Amniotic epithelial cell (primary cell): ENCODE measurements at regions not wholly inside any gene's neighbourhood (a gene's known extent, or its start where the extent isn't known, plus 50 kb on each side); places are given as distances from the start of the nearest gene placed in this dataset.

ENCODE experiments used
- DNase-seq: peaks from one replicate; pipeline ENCODE4 v3.0.0-alpha.2; 2010; ENCODE audit warnings: low read depth

DNA sequence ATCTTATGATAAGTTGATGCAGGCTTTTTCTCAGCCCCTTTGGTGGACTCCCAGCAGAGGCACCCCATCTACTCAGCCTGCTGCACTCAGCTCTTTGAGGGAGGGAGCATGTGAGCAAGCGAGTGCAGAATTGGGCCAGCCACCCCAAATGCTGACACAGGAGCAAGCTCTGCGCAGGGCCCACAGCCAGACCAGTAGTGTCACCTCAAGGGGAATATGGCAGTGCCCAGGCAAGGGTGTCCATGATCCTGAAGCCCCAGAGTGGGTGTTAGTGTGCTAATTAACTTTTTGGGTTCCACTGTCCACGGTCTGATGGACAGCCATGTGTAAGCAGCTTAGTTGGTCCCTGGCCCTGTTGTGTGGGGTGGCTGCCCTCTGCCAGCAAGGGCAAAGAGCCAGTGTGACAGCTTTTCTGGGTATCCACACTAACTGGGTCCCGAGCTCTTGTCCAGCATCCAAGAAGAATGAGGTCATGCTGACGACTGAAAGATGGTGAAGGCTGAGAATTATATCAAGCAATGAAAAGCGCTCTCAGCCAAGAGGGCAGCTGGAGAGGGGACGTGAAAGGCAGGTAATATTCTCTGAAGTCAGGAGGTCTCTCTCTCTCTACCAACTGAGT, 898.3 kb upstream of the PCDH9 start:
- no peak for DNase-seq

DNA sequence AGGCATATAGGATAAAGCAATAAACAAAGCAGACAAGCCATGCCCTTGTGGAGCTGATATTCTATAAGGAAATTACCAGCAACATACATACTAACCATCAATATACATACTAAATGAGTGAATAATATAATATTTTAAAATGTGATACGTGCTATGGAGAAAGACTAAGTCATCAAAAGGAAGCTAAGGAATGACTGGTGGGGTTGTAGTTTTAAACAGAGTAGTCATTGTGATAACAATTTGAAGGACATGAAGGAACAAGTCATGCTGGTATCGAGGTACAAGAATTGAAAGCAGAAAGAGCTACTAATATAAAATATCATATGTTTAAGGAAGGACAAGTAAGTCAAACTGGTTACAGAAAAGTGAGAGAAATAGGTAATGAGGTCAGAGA, 894.9 kb upstream of the PCDH9 start:
- DNase-seq: no peak

- DNase-seq: no peak
Measured at GRCh38 chr13:68124437-68125086, 894.4 kb upstream of the PCDH9 start.

- DNase-seq: no peak
Measured at GRCh38 chr13:68110178-68110768, 880.1 kb upstream of the PCDH9 start.

GRCh38 chr13:68107667-68108066, 877.5 kb upstream of the PCDH9 start:
- DNase-seq: no peak

GRCh38 chr13:68099631-68100030, 869.5 kb upstream of the PCDH9 start:
- peak; percentile 44 for DNase-seq

DNA sequence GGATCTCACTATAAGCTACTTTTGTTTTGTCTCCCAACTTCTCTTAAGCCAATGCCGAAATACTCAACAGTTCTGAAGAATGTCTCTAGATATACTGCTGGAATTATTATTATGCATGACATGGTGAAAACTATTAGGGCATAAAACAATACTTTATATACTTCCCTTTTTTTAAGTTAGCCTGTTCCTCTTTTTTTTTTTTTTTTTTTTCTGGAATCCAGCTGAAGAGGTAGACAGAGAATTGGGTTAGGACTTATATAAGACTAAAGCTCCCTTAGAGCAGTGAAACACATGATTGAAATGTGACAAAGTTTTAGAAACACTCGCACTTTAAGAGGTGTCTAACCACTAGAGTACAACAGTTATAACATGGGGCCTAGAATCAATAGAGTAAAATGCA, 850.9 kb upstream of the PCDH9 start:
- no peak for DNase-seq

- DNase-seq: no peak
Measured at GRCh38 chr13:68078874-68079273, 848.7 kb upstream of the PCDH9 start.

DNA sequence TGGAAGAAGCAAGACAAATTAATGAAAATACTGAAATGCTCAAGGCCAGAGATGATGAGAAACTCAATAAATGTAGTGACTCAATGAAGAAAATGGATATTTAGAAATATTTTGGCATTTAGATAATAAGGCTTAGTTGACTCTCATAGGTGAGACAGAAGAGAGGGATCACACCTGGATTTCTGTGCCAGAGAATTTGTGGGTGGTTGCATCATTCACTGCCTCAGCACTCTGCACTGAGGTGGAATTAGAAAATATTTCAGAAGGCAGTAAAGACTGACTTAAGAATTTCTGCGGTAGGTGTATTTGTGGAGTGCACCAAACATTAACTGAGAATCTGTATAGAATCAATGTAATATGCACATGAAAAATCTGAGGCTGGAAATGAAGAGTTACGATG, 848.3 kb upstream of the PCDH9 start:
- no peak for DNase-seq

DNA sequence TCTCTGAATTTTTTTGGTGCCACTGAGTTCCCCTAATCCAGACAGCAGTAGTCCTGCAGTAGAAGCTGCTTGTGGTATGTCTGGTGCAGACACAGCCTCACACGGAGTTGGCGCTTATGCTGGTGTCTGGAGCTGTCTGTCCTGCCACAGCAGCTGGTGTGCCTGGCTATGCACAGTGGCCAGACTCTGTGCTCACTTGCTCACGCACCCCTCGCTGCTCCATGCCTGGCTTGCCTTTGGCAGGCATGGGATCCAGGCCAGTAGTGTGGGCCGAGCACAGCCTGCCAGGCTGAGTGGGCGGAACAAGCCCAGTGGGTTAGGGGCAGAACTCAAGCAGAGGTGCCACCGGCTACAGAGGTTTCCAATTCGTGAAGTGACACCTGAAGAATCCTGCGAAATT, 845.9 kb upstream of the PCDH9 start:
- no peak for DNase-seq

DNA sequence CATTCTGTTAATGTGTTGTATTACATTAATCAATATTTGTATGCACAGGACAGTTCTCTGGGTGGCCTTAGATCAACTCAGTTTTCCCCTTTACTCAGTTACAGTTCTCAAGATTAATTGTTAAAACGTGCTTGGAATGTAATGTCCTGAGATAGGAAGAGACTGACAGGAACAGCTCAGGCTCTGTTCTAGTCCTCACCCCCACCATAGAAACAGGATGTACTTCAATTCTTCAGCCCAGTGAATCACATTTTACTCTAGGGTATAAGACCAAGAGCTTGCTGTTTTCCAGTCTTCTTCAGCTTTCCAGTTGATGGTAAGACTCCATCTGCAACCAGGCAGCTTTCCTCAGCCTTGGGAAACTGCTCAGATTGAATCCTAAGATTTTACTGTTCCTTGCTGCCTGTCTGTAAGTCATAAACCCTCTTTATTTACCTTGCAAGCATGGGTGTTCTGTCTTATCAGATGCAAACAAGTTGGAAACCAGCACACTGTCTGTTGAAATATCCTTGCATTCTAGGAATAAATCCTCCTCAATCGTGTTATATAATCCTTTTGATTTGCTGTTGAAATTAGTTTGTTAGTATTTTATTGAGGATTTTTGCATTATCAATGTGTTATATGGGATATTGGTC, 836.9 kb upstream of the PCDH9 start:
- DNase-seq: no peak

- DNase-seq: no peak
Measured at GRCh38 chr13:68064001-68064770, 834.0 kb upstream of the PCDH9 start.

DNA sequence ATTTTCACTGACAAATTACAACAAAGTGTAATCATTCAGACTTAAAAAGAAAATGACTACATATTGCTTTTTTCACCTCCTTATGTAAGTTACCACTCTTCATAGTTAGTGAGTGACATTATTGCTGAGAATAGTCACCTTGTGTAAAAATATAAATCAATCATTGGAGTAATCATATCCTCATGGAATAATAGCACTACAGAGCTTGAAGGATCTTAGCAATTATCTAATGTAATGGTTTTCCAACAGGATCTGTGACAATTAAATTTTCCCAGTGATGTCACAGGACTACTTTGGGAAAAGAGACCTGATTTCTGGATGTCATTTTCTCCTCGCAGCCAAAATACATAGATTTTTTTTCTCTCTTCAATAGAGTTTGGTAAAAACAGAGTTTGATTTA, 833.0 kb upstream of the PCDH9 start:
- DNase-seq: no peak

GRCh38 chr13:68057836-68058235, 827.7 kb upstream of the PCDH9 start:
- no peak for DNase-seq

DNA sequence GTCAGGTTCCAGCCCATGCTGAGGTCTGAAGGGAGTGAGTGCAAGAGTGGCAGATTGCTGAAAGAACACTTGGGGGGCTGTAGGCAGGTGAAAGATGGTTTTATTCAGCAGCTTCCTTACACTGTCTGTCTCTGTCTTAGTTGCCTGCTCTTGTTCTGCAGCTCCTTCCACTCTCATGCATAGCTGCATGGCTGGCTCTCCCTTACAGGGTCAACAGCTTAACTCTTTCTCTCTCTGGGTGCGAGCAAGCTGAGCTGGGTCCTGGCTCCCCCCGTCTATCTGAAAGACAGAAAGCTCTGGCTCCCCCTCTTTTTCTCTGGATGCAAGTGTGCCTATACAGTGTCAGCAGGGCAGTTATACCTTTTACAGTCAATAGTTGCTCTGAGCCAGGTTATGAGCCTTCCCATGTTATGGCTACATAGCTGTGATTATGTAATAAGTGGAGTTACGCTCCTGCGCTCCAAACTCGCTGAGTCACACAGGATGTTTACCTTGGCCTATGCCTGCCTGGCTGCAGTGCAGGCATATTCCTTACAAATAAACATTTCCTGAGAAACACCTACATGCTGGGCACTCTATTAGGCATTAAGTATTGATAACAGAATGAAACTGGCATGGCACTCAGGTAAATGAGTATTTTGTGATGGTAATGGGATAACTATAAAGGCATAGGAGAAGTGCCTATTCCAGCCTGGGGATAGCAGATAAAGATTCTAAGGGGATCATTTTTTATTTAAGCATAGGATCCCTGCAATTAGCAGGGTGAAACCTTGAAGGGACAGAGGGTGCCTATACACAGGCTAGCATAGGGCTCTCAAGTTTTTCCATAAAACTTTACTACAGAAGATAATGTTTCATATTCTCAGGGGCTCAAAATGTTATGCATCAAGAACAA, 826.9 kb upstream of the PCDH9 start:
- DNase-seq: peak; percentile 23

- DNase-seq: no peak
Measured at GRCh38 chr13:68051910-68052309, 821.8 kb upstream of the PCDH9 start.

DNA sequence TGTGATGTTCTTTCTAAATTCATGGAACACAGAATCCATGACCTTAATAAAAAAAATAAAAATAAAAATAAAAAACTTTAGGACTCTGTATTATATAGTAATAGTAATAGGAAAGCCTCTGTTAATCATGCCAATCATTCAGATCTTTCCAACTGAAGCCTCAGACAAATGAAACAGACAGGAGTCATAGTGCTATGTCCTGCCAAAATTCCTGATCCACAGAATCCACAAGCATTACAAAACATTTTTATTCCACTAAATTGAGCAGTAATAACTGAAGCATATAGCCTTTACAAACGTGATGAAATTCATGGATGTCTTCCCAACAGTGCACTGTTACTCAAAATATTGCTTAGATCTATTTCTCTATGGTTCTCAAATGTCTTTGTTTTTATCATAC, 820.6 kb upstream of the PCDH9 start:
- DNase-seq: no peak

DNA sequence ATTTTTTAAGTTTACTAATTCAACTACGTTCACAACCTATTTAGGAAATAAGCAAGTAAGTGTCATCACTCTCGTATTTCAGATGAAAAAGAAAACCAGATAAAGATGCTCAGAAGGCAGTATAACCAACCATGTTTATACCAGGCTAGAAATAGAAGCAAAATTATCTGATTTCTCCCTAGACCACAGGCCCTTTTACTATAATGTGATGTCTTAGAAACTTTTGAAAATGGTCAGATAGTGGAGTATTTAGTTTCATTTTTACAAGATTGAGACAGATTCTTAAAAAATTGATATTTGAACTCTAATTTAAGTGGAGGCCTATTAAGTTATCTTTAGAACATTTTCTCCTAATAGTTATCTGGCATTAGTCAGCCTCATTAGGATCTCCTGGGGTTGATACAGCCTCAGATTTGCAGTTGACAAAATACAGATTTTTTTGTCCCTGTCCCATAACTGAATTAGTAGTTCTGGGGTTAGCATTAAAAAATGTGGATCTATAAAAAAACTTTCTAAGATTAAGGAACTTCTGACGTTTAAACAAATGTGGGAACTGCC, 818.7 kb upstream of the PCDH9 start:
- no peak for DNase-seq

DNA sequence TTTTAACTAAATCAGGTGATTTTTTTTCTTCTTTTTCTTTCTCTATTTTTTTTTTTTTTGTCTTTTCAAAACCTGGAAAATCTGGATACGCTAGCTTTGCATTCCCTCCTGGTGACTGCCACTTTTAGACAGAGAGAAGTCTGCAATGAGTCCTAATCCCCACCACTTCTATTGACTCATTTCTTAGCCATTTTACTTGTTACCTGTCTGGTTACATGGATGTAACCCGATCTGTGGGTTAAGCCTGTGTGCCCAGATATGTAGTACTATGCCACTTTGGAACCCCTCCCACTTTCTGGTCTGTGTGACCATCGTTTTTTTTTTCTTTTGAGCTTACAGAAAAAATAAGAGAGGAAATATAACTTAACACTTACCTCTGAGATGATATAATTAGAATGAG, 817.8 kb upstream of the PCDH9 start:
- DNase-seq: no peak

- peak; percentile 9 for DNase-seq
Measured at GRCh38 chr13:68046903-68047302, 816.8 kb upstream of the PCDH9 start.

- DNase-seq: no peak
Measured at GRCh38 chr13:68030152-68030809, 800.1 kb upstream of the PCDH9 start.
